ENCODE measurements at regions not wholly inside any gene's neighbourhood (a gene's known extent, or its start where the extent isn't known, plus 50 kb on each side); places are given as distances from the start of the nearest gene placed in this dataset.

DNA sequence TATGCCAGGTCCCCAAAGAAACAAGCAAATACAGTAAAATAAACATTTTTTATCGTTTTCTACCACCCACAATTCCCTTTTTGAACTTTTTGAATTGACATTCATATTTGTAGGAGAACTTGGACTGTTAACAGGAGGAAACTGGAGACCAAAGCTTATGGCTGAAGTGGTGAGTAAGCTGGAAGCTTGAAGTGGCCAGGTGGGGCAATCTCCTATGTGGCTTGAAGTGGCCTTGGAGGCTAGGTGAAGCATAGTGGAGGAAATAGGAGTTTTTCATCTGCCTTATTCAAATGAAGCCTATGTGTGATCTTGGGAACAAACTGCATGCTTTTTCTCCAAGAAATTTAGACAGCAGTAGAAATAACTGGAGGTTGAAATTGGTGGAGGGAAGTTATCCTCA, 962.9 kb upstream of the FANCL start:
- TF ChIP-seq LEF1 (IDR thresholded peaks at IDR 0.05; ENCODE audit: borderline replicate concordance): no peak
- no peak for TF ChIP-seq ELF4 (IDR thresholded peaks at IDR 0.05)
- TF ChIP-seq FOXK2 (IDR thresholded peaks at IDR 0.05): no peak
- no peak for TF ChIP-seq FOXM1 (IDR thresholded peaks at IDR 0.05; ENCODE audit: borderline replicate concordance)
- no peak for TF ChIP-seq SP1 (IDR thresholded peaks at IDR 0.05)
- TF ChIP-seq BHLHE40 (IDR thresholded peaks at IDR 0.05; ENCODE audit: borderline replicate concordance): no peak
- no peak for TF ChIP-seq L3MBTL2 (conservative IDR thresholded peaks at IDR 0.05)

Measured in HEK293T (cell line).